Upper lobe of left lung (tissue), 4 donors: ENCODE measurements at regions not wholly inside any gene's neighbourhood (a gene's known extent, or its start where the extent isn't known, plus 50 kb on each side); places are given as distances from the start of the nearest gene placed in this dataset.

Source experiments
- CTCF ChIP-seq, 6 experiments: fragments of 450-650 bp in 4 of 6; fragments of 200-600 bp in 2 of 6; sonication (generic) in 2 of 6; IDR thresholded peaks; one replicate each; pipeline ENCODE4 v1.5.1; 2016 to 2019; ENCODE audit warnings: antibody characterized with exemption in 6 of 6
- EP300 ChIP-seq, 4 donors: sonication (generic); formaldehyde crosslinking; IDR thresholded peaks; one replicate each; pipeline ENCODE4 v1.5.1; 2017; ENCODE audit warnings: antibody characterized with exemption in 4 of 4, control low read depth in 2 of 4
- POLR2A ChIP-seq, 4 donors: fragments of 450-650 bp; IDR thresholded peaks; one replicate each; pipeline ENCODE4 v1.5.1; 2016 to 2017; ENCODE audit warnings: antibody characterized with exemption in 4 of 4, mild to moderate bottlenecking in 2 of 4
- POLR2AphosphoS5 ChIP-seq, 2 donors: sonication (generic); formaldehyde crosslinking; IDR thresholded peaks; one replicate each; pipeline ENCODE4 v1.5.1; 2017; ENCODE audit warnings: antibody characterized with exemption in 2 of 2

GRCh38 chr13:66189986-66190385 lies 1040.2 kb downstream of the PCDH9 start:
- no peak for TF ChIP-seq POLR2A (IDR thresholded peaks at IDR 0.05)
- TF ChIP-seq CTCF (IDR thresholded peaks at IDR 0.05) = no peak
- TF ChIP-seq EP300 (IDR thresholded peaks at IDR 0.05) = no peak
- TF ChIP-seq POLR2AphosphoS5 (IDR thresholded peaks at IDR 0.05) = no peak
